ENCODE measurements at regions not wholly inside any gene's neighbourhood (a gene's known extent, or its start where the extent isn't known, plus 50 kb on each side); places are given as distances from the start of the nearest gene placed in this dataset.

DNA sequence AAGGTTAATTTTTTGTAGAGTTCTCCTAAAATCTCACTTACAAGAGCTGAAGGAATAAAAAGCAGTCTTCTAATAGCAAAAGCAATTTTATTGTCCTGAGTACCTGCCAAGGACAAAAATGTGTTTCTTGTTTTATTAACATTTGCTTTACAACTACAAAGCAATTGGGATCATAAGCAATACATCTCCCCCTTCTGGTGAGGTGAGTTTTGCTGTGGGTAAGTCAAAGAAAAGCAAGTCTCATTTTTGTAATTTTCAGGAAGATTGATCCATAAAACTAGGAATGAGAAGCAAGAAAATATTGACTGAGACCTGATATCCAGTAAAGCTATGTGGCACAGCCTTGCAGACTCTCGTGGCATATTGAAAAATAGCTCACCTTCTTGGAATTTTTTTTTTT lies 2162.7 kb downstream of the NCAM2 start:
- H3K4me1 ChIP-seq, result no peaks in the 10 kb centered on the region

DNA sequence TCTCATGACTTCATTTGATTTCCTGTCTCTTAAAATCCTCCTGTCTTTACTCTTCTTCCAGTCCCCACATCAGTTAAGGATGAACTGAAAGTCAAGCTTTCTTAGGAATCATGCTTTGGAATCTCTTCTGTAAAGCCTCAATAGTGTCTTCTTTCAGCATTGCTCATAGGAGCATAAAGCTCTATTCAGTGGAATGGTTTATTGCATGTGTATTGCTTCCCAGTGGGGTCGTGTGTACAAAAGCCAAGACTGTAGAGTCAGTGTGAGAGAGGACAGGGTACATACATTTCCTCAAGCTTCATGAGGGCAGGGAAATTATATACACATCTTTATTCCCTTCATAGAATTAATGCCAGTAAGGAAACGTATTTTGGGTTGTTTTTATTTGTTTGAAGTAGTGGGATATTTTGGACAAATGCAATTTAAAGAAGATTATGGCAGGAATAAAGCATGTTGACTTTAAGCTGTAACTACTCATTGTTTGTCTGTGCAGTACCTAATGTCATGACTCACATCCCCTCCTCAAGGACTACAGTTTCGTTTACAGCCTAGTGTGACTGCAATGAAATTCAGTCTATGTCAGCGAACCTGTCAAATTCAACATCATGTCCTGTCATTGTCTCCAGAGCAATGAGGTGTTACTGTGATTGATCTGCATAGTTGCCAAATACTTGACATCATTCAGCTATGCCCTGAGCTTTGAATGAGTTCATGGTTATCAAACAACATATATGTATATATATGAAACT lies 2164.2 kb downstream of the NCAM2 start:
- WGBS, 2 donors, result 27 to 39% methylated on average over 4 of the region's 4 CpGs
- TF ChIP-seq CTCF (IDR thresholded peaks at IDR 0.05) (no peak), POLR2A (IDR thresholded peaks at IDR 0.05) (no peak)
- no peak for DNase-seq
- Histone ChIP-seq H3K27ac (no peak overlapping the region), H3K27me3 (no peaks in the 10 kb centered on the region), H3K36me3 (no peaks in the 10 kb centered on the region), H3K4me1 (no peaks in the 10 kb centered on the region), H3K9me3 (peaks cover 0 to 4% (median 0%) of the 10 kb centered on the region in 3 donors), H3K4me3 (no peak overlapping the region)
- intact Hi-C loops (cut with DNase I), result no loop called here

More for the DNA sequence above, 2162.7 kb downstream of the NCAM2 start:
- no peak overlapping the region for H3K27ac ChIP-seq
- no peak overlapping the region for H3K4me3 ChIP-seq
- 26 to 41% methylated on average over 1 of the region's 1 CpG for WGBS, 2 donors
- H3K27me3 ChIP-seq, result no peaks in the 10 kb centered on the region
- no peaks in the 10 kb centered on the region for H3K36me3 ChIP-seq
- peaks cover 0 to 4% (median 0%) of the 10 kb centered on the region in 3 donors for H3K9me3 ChIP-seq
- DNase-seq, result no peak
- no peak for TF ChIP-seq POLR2A (IDR thresholded peaks at IDR 0.05)
- no peak for TF ChIP-seq CTCF (IDR thresholded peaks at IDR 0.05)
- intact Hi-C loops (cut with DNase I), result no loop called here

Small RNA genes lying in the stretch of these regions (small RNA-seq; reads per million reads assigned to genes)
- gene MIR6130, result 0 reads per million in 4 donors
- gene RNU4-45P, result 0 to 0.09 (median 0) reads per million in 4 donors
